Choroid plexus epithelial cell (primary cell): ENCODE measurements at regions not wholly inside any gene's neighbourhood (a gene's known extent, or its start where the extent isn't known, plus 50 kb on each side); places are given as distances from the start of the nearest gene placed in this dataset.
"Not testable (repeated sequence)": the region's sequence is repeated elsewhere in the genome, so short reads cannot be mapped to it uniquely, and the experiment has no call there.

Experiments used
- DNase-seq: peaks from one replicate; pipeline ENCODE4 v3.0.0-alpha.2; 2010; ENCODE audit warnings: low read depth
- H3K4me3 ChIP-seq: 2 replicates; pipeline ENCODE4 v1.5.1; 2011; ENCODE audit warnings: low read depth, mild to moderate bottlenecking, control low read depth, low read length, moderate library complexity
- CTCF ChIP-seq: conservative IDR thresholded peaks from 2 replicates; pipeline ENCODE4 v1.5.1; 2011; ENCODE audit warnings: low read depth, mild to moderate bottlenecking, control low read depth, inconsistent platforms, low read length, moderate library complexity

GRCh38 chr2:144642131-144642530 is 122.2 kb upstream of the ZEB2 start:
- DNase-seq: no peak
- TF ChIP-seq CTCF: no peak
- H3K4me3 ChIP-seq: no peak overlapping the region

GRCh38 chr2:144638250-144638649 is 118.3 kb upstream of the ZEB2 start:
- DNase-seq, H3K4me3 ChIP-seq: not testable (repeated sequence)

- DNase-seq, H3K4me3 ChIP-seq: not testable (repeated sequence)
Observed at GRCh38 chr2:144636860-144637259, 116.9 kb upstream of the ZEB2 start.

GRCh38 chr2:144632809-144633208 is 112.9 kb upstream of the ZEB2 start:
- DNase-seq: no peak
- no peak for TF ChIP-seq CTCF
- no peak overlapping the region for H3K4me3 ChIP-seq

- H3K4me3 ChIP-seq: no peak overlapping the region
- no peak for TF ChIP-seq CTCF
- DNase-seq: no peak
Observed at GRCh38 chr2:144631636-144632035, 111.7 kb upstream of the ZEB2 start.

- TF ChIP-seq CTCF: no peak
- H3K4me3 ChIP-seq: no peak overlapping the region
- DNase-seq: no peak
Observed at GRCh38 chr2:144630459-144631215, 110.7 kb upstream of the ZEB2 start.

- TF ChIP-seq CTCF: no peak
- H3K4me3 ChIP-seq: no peak overlapping the region
- DNase-seq: peak; percentile 26
Observed at GRCh38 chr2:144629935-144630334, 110.0 kb upstream of the ZEB2 start.

GRCh38 chr2:144628566-144628965 is 108.6 kb upstream of the ZEB2 start:
- no peak for TF ChIP-seq CTCF
- DNase-seq: no peak
- no peak overlapping the region for H3K4me3 ChIP-seq
